Stimulated activated CD4-positive, alpha-beta T cell treated with anti-CD3 and anti-CD28 coated beads, TNF-alpha, amount 100 ng/mL, for 24 hours (primary cell): ENCODE measurements at regions not wholly inside any gene's neighbourhood (a gene's known extent, or its start where the extent isn't known, plus 50 kb on each side); places are given as distances from the start of the nearest gene placed in this dataset.

Source experiments
- DNase-seq, 3 experiments: peaks; one replicate each; pipeline ENCODE4 v3.0.0-alpha.2; 2020; ENCODE audit warnings: low read depth in 3 of 3

DNA sequence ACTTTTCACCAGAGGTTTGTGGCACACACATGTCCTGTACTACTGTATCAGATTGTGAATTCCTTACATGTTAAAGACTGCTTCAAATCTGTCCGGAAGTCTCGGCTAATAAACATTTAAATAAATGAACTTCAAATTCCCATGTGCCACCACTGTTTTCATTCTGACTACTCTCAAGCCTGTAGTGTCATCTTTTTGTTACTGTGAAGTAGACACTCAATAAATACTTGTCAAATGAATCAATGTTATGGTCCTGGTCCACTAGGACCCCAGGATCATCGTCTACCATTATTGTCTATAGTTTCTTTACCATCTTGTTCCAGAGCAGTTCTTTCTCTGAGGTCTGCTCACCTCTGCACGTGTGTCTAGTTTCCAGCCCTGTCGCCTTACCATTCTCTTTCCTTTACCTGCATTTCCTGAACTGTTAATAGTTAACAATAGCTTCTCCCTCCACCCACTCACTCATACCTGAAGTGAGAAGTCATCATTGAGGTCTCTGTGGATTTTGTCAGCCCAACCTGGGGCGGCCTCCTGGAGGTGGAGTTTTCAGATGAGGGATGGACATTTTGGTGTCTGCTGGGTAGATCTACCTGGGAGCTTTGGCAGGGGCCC is 333.0 kb downstream of the SEC14L1 start:
- no peak for DNase-seq

DNA sequence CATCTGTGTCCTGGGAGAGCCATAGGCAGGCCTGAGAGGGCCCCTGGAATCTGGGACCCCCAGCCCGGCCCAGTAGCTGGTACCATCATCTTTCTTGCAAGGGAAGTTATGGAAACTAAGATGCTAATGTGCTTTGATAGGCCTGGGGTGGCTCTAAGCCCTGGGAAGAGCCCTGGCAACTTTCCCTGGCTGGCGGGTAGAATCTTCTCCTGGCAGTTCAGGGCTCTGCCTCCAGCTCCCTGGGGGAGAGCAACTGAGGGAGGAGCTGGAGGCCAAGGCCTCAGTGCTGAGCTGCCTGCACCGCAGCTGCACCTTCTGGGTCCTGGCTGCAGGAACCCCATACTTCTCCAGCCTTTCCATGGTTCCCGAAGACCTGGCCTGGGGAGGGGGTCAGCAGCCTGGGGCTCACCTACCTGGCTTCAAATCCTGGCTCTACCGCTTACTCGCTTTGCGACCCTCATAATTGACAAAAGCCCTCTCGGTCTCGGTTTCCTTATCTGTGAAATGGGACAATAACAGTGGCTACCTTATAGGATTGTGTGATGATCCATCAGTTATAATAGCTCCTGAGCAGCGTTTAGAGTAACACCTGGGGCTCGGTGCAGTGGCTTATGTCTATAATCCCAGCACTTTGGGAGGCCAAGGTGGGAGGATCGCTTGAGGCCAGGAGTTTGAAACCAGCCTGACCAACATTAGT is 333.7 kb downstream of the SEC14L1 start:
- DNase-seq = no peak

DNA sequence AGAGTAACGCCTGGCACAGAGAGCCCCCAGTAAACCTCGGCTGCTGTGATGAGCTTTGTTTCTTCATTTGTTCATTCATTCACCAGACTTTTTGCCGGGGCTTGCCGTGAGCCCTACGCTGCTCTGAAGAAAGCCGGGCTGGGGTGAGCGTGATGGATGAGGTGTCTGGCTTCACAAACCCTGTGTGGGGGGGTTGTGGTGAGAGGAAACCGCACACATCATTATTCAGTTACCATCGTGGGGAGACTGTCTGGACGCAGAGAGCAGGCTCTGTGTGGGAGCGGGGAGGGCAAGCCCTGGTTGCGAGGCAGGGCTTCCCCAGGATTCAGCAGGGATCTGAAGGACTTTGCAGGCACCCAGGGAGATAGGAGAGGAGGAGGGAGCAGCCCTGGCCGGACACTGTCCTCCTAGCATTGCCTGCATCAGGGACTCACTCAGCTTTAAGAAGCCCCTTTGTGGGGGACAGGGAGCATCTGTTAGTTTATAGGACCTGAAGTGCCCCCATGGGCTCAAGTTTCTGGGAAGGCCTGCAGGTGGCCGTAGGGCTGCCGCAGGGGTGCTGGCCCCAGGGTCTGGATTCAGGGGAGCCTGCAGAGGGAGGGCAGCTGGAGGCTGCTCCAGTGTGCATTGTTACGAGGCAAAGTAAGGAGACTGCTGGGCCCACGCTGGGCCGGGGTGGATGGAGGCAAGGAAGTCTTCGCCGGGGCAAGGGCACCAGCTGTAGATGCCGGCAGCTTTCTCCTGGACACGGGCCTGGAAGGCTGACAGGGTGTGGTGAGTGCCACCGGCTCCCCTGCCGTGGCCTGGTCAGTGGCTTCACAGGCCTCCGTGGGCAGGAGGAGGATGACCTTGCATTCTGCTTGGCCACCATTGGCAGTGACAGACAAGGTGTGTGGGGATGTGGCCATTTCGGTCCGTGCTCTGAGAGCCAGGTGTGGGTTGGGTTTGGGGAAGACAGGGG is 334.5 kb downstream of the SEC14L1 start:
- DNase-seq = peak in 2 of 3 experiments; percentile 65 to 78

GRCh38 chr17:77476006-77476405 is 335.2 kb downstream of the SEC14L1 start:
- no peak for DNase-seq

DNA sequence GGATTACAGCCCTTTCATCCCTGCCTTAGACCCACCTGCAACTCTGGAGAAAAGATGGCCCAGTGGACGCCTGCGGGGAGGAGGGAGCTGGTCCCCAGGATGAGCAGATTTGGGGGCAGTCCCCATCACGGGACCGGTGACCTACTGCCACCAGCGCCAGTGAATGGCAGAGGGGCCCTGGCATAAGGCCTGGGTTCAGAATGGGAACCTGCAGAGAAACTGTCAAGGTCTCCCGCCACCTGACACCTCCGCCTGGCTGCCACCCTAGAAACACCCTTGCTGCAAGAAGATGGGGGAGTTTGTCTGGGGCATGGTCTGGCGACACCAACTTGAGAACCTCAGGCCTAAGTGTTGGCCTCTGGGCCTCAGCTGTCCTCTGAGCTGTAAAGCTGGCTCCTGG is 335.7 kb downstream of the SEC14L1 start:
- no peak for DNase-seq

GRCh38 chr17:77476931-77477805 is 336.4 kb downstream of the SEC14L1 start:
- DNase-seq = no peak

- DNase-seq = no peak
Measured at GRCh38 chr17:77478281-77478680, 337.5 kb downstream of the SEC14L1 start.

DNA sequence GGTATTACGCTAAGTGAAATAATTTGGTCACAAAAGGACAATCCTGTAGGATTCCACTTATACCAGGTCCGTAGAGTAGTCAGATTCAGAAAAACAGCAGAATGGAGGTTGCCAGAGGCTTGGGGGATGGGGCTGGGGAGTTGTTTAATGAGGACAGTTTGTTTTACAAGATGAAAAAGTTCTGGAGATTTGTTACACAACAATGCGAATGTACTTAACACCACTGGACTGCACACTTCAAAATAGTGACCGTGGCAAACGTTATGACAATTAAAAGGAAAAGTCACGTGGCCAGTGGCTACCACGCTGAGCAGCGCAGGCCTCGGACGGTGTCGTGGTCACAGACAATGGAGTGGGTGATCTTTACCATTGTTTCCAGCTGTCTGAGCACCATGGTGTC is 338.1 kb downstream of the SEC14L1 start:
- no peak for DNase-seq

DNA sequence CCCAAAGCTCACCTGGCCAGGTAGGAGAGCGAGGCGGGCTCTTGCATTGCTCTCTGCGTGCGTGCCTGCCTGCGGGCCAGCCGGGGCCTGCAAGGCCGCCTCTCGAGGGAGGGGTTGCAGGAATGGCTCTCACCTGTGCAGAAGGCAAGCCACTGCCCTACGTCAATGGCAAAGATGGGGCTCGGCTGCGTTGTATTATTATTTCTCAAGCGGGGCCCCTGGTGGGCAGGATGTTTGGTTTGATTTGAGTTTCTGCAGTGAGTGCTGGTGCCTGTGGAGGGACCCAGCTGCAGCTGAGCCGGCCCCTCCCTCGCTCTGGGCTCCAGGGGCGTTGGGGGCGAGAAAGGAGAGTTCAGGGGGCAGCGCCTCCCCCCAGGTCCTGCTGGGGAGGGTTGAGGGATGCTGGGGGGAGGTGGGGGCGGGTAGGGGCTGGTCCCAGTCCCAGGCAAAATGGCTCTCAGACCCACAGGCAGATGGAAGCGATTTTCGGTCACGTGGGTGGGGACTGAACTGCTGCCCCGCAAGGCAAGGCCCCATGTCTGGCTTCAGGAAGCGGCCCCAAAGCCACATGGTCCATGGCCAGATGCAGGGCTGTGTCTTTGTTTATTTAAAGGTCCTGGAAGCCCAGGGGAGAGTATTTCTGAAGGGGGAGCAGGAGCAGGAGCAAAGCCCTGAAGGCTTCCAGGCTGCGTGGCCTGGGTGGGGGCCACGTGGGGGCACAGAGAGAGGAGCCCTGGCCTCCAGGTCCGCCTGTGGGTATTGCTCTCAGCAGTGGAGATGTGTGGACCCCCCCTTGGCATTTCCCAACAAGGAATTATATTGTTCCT is 338.8 kb downstream of the SEC14L1 start:
- no peak for DNase-seq

DNA sequence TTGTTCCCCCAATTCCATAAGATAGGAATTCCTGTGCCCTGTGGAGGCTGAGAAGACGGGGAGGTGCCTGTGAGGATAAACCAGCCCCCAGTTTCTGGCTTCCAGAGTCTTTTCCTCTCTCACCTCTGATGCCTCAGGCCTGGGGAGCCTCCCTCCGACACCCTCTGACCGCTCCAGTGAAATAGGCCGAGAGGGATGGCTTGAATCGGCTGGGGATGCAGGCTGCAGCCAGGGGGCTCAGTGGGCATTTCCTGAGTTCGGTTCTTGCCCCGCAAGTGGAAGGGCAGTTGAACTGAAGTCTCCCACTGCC is 339.4 kb downstream of the SEC14L1 start:
- DNase-seq = no peak

DNA sequence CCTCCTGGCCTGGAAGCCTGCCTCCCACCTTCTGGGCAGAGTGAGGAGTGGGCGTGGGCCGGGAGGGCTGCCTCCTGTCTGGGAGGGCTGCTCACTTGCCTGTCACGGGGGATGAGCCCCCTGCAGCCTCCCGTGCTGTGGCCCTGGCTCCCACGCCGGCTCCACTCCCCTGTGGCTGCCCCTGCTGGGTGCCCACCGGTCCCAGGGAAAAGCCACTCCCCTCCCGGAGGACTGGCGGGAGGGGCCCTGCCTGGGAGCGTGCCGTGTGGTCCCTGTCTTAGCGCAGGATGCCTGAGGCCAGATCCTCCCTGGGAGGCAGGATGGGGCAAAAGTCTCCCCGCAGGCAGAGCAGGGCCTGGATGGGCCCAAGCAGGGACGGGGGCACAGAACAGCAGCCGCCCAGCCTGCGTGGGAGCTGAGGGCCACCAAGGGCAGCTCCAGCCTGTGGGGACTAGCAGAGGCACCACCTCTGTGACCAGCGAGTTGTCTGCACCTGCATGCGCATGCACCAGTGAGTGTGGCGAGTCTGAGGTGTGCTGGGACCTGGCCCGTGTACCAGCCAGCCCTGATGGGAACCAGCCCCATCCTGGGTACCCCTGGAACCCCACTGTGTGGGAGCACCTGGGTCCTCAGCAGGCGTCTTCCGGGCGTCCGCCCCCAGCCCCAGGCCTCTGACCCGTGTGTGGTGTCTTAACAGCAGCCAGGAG is 339.9 kb downstream of the SEC14L1 start:
- DNase-seq = no peak

GRCh38 chr17:77481476-77482374 is 341.0 kb downstream of the SEC14L1 start:
- no peak for DNase-seq

GRCh38 chr17:77482375-77483127 is 341.8 kb downstream of the SEC14L1 start:
- DNase-seq = no peak

GRCh38 chr17:77483128-77483598 is 342.4 kb downstream of the SEC14L1 start:
- no peak for DNase-seq

- no peak for DNase-seq
Measured at GRCh38 chr17:77484111-77484510, 343.3 kb downstream of the SEC14L1 start.

DNA sequence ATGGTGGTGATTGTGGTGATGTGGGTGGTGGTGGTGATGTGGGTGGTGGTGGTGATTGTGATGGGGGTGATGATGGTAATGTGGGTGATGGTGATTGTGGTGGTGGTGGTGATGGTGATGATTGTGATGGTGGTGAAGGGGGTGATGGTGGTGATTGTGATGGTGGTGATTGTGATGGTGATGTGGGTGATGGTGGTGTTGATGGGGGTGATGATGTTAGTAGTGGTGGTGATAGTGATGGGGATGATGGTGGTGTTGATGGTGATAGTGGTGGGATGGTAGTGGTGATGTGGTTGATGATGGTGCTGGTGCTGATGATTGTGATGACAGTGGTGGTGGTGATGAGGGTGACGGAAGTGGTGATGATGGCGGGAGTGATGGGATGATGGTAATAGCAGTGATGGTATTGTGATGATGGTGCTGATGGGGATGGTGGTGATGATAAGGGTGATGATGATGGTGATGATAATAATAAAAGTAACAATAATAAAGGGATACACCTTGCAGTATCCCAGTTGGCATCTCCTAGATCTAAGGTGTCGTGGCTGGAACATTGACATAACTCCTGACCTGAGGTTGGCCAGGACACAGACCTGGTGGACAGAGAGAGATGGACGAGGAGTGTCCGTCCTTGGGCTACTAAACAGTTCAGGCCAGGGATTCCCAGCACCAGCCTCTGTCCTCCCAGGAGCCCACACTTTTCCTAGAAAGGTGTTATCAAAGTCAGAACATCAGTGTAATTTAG is 344.5 kb downstream of the SEC14L1 start:
- DNase-seq = no peak

DNA sequence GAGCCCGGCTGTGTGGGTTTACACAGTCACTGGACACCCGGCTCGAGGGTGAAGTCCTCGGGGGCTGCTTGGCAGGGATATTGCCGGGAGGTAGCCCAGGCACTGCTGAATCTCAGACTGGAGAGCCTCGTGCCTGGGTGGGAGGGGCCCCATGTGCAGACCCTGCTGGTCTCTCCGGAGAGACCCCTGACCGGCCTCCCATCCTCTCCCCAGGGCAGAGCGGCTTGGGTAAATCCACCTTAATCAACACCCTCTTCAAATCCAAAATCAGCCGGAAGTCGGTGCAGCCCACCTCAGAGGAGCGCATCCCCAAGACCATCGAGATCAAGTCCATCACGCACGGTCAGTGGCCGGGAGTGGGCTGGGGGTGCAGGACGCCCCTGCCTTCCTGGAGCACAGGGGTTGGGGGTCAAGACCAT is 346.5 kb downstream of the SEC14L1 start:
- no peak for DNase-seq
